HG03280 (cell line): ENCODE measurements at regions not wholly inside any gene's neighbourhood (a gene's known extent, or its start where the extent isn't known, plus 50 kb on each side); places are given as distances from the start of the nearest gene placed in this dataset.

ENCODE experiments used
- ATAC-seq: cut with Tn5 transposase; IDR thresholded peaks from one replicate; pipeline ENCODE4 v1.9.1; 2021; ENCODE audit warnings: mild to moderate bottlenecking, moderate library complexity; ENCODE audit not compliant: unreplicated experiment

GRCh38 chr13:99617474-99618255 is 116.4 kb downstream of the TM9SF2 start:
- ATAC-seq = peak; percentile 53

- no peak for ATAC-seq
Measured at GRCh38 chr13:99614465-99614885, 113.2 kb downstream of the TM9SF2 start.
